ENCODE measurements at regions not wholly inside any gene's neighbourhood (a gene's known extent, or its start where the extent isn't known, plus 50 kb on each side); places are given as distances from the start of the nearest gene placed in this dataset.

- DNase-seq (ENCODE audit: low read depth): no peak
Observed at GRCh38 chr6:164453835-164454234, 855.6 kb downstream of the C6orf118 start.

DNA sequence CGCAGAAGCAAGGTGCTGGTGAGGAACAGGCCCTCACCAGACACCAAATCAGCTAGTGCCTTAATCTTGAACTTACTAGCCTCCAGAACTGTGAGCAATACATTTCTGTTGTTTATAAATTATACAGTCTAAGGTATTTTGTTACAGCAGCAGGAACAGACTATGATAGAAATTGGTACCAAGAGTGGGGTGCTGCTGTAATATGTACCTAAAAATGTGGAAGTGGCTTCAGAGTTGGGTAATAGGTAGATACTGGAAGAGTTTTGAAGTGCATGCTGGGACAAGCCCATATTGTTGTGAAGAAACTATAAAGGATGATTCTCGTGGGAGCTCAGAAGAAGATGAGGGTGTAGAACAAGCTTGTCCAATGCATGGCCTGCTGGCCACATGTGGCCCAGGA lies 866.8 kb downstream of the C6orf118 start:
- no peak for DNase-seq (ENCODE audit: low read depth)

- no peak for DNase-seq (ENCODE audit: low read depth)
Observed at GRCh38 chr6:164439331-164439730, 870.1 kb downstream of the C6orf118 start.

GRCh38 chr6:164436976-164437375 lies 872.4 kb downstream of the C6orf118 start:
- no peak for DNase-seq (ENCODE audit: low read depth)

GRCh38 chr6:164427728-164428402 lies 881.5 kb downstream of the C6orf118 start:
- DNase-seq (ENCODE audit: low read depth): no peak

- DNase-seq (ENCODE audit: low read depth): no peak
Observed at GRCh38 chr6:164424489-164424888, 884.9 kb downstream of the C6orf118 start.

- DNase-seq (ENCODE audit: low read depth): no peak
Observed at GRCh38 chr6:164419099-164419498, 890.3 kb downstream of the C6orf118 start.

DNA sequence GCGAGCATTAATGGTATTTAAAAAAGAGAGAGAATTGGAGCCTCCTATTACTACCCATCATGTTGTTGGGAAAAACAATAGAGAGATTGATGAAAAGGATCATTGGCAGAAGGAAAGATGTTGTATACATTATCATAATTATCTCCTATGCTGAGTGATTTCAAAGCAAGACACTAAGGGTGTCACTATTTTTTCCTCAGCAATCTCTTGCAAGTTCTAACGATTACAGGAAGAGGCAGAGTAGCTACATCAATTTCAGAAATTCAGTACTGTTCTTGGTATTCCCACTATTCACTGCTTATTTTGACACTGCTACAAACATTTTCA lies 891.2 kb downstream of the C6orf118 start:
- no peak for DNase-seq (ENCODE audit: low read depth)

GRCh38 chr6:164417537-164418261 lies 891.7 kb downstream of the C6orf118 start:
- DNase-seq (ENCODE audit: low read depth): no peak

DNA sequence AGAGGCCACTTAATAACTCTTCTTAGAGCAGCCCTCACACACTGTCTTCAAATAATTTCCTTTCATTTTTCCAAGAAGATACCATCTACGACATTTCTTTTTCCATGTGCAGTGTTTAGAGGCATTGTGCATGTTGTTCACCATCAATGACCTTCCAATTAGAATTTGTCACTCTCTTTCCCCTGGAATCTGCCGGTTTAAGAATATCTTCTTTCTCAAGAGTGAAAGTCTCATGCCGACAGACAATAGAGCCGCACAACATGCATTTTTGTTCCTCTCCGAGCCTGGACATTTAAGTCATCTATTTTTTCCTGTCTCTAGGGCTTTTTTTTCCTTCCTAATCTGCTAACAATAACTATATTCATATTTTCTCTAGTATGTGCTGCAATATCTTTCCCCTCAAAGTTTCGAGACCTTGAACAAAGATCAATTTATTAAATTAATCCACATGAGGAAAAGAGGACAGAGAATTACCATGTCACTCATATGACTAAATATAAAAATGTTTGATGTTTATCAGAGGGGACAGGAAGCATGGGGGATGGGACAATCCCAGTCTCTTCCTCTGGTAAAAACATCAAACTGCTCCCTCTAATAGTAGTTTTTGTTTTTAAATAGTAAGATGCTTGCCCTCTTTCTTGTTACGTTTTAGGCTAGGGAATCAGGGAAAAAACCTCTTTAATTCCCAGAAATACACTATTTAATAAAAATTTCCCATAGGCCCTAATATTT lies 893.4 kb downstream of the C6orf118 start:
- DNase-seq (ENCODE audit: low read depth): no peak

GRCh38 chr6:164414695-164415094 lies 894.7 kb downstream of the C6orf118 start:
- no peak for DNase-seq (ENCODE audit: low read depth)

DNA sequence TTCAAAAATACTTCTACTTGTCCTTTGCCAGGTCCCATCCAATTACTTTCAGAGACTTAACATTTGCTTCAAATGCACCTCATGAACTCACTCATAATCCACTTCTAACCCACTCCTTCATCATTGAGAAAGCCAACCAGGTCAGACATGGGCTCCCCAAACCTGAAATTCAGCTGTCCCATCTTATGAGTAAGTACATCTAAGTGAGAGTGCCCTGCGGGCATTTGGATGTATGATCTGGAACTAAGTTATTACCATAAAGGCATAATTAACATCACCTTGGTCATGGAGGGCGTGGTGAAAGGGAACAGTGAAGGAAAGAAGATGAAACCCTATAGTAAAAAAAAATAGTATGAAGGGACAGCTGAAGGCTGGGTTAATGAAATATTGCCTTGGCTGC lies 896.8 kb downstream of the C6orf118 start:
- DNase-seq (ENCODE audit: low read depth): no peak

- no peak for DNase-seq (ENCODE audit: low read depth)
Observed at GRCh38 chr6:164410017-164410416, 899.4 kb downstream of the C6orf118 start.

DNA sequence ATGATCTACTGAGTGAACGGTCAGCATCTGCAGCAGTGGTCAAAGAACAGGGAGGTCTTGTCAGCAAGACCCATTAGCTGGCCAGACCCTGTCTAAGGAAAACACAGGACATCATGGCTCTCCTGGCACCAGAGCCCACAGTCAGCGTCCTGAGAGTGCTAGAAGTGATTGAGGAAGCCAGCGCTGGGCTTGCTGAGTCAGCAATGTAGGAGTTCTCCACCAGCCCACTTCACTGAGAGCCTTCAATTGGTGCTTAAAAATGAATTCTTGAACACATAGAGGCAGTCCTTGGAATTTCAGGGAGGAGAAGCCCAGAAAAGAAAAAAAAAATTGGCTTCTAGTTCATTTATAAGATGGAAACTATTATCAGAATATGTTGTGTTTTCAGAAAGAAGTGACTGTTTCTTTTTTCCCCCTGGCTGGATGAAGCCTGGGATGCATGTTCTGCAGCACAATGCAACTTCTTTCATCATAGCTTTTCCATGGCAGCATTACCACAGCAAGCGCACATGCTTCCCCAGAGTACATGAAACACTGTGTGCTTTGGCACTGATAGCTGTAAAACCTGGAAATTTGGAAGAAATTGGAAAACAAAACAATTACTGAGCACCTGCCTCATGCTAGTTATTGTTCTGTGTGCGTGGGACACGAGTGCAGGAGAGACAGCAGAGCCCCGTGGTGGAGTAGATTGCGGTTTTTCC lies 899.9 kb downstream of the C6orf118 start:
- DNase-seq (ENCODE audit: low read depth): no peak

DNA sequence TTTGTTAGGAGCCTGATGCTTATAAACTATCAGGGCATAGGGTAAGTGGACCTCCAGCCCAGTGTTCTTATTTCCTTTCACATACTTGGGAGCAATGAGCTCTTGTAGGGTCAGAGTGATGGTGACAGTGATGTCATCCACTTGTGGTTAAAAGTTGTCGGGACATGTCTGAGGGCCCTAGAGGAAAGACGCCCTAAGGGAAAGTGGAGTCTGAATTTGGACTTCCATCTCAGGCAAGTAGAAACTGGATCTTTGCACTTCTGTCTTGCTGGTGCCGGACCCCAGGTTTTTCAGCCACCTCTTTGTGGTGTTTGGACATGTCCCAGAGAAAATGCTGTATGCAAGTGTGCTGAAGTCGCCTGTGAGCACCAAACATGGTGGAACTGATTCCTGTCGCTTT lies 900.5 kb downstream of the C6orf118 start:
- DNase-seq (ENCODE audit: low read depth): no peak

- DNase-seq (ENCODE audit: low read depth): no peak
Observed at GRCh38 chr6:164404812-164405488, 904.5 kb downstream of the C6orf118 start.

GRCh38 chr6:164401871-164402270 lies 907.5 kb downstream of the C6orf118 start:
- DNase-seq (ENCODE audit: low read depth): no peak

- no peak for DNase-seq (ENCODE audit: low read depth)
Observed at GRCh38 chr6:164398647-164399046, 910.8 kb downstream of the C6orf118 start.

- DNase-seq (ENCODE audit: low read depth): no peak
Observed at GRCh38 chr6:164396071-164397047, 913.0 kb downstream of the C6orf118 start.

DNA sequence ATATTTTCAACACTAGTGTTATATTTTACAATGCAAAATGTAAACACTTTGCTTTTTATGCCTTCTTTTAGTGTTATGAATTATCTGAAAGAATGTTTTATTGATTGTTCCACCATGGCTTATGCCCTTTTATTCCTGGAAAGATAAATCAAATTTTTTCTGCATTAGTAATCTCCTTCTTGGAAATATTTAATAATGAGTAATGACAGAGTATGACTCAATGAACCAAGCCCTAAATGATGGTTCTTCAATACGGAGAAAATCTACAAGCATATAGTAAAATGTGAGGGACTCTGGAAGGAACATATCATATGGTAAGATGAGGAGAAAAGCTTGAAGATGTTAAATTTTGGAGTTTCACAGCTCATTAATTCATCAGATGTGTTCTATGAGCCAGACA lies 929.6 kb downstream of the C6orf118 start:
- no peak for DNase-seq (ENCODE audit: low read depth)

DNA sequence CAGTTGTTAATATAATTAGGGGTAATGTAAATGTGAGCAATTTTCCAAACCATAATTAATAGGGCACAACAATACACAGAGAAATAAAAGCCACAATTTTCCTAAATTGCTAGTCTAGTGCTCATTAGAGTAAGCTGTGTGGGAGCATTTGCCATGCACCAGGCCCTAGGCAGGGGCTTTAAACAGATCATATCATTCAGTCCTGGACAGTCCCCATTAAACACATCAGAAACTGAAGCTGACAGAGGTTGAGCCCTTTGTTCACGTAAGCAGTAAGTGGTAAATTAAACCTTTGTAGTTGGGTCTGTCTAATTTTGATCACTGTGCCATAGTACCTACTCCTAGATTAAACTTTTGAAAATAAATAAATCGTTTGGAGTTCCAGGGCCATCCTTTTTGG lies 931.1 kb downstream of the C6orf118 start:
- DNase-seq (ENCODE audit: low read depth): no peak

Data from HS-5 (cell line).